ENCODE measurements at regions not wholly inside any gene's neighbourhood (a gene's known extent, or its start where the extent isn't known, plus 50 kb on each side); places are given as distances from the start of the nearest gene placed in this dataset.

- H3K36me3 Mint-ChIP-seq (ENCODE audit: low read depth), result no peaks in the 10 kb centered on the region
- peaks cover 87% of the 10 kb centered on the region for H3K27me3 ChIP-seq (ENCODE audit: control insufficient read depth, insufficient read depth, low read length, poor library complexity, severe bottlenecking)
- no peaks in the 10 kb centered on the region for H3K36me3 ChIP-seq (ENCODE audit: control insufficient read depth, insufficient read depth, low read length)
- peaks cover 7% of the 10 kb centered on the region for H3K9me3 ChIP-seq (ENCODE audit: control insufficient read depth, low read length)
- peaks cover 81% of the 10 kb centered on the region for H3K27me3 Mint-ChIP-seq (ENCODE audit: insufficient read depth)
- 14 to 16% methylated on average over 7 to 27 of the region's 28 CpGs for WGBS, 2 experiments (ENCODE audit: insufficient coverage in 1 of 2, insufficient read length in 1 of 2)
- H3K27ac Mint-ChIP-seq, result no peak overlapping the region
- peaks cover 16% of the 10 kb centered on the region for H3K9me3 Mint-ChIP-seq
- TF ChIP-seq CTCF (conservative IDR thresholded peaks at IDR 0.05), result peak; percentile 68
- H3K9ac ChIP-seq (ENCODE audit: extremely low read depth, low read length, poor library complexity, severe bottlenecking), result no peak overlapping the region
- H3K4me1 Mint-ChIP-seq, result peaks cover 12% of the 10 kb centered on the region
- peak; percentile 78 for DNase-seq
- no peaks in the 10 kb centered on the region for H3K4me1 ChIP-seq (ENCODE audit: control insufficient read depth, insufficient read depth, low read length)
- H3K27ac ChIP-seq (ENCODE audit: low read depth, low read length), result no peak overlapping the region
- no peak overlapping the region for H3K4me3 ChIP-seq (ENCODE audit: low read length)
- peak overlapping the region; percentile 55 for H3K4me3 Mint-ChIP-seq
Observed at GRCh38 chr1:147080671-147081394, 91.4 kb downstream of the PRKAB2 start.

- peaks cover 88% of the 10 kb centered on the region for H3K27me3 ChIP-seq (ENCODE audit: control insufficient read depth, insufficient read depth, low read length, poor library complexity, severe bottlenecking)
- H3K4me3 Mint-ChIP-seq, result peak overlapping the region; percentile 55
Observed at GRCh38 chr1:147080006-147080661, 92.1 kb downstream of the PRKAB2 start.

GRCh38 chr1:147079400-147080005 lies 92.8 kb downstream of the PRKAB2 start:
- no peaks in the 10 kb centered on the region for H3K4me1 ChIP-seq (ENCODE audit: control insufficient read depth, insufficient read depth, low read length)
- no peaks in the 10 kb centered on the region for H3K36me3 ChIP-seq (ENCODE audit: control insufficient read depth, insufficient read depth, low read length)
- Mint-ChIP-seq H3K4me3 (peak overlapping the region; percentile 55), H3K36me3 (ENCODE audit: low read depth) (no peaks in the 10 kb centered on the region), H3K9me3 (peaks cover 16% of the 10 kb centered on the region), H3K27me3 (ENCODE audit: insufficient read depth) (peaks cover 92% of the 10 kb centered on the region), H3K27ac (no peak overlapping the region), H3K4me1 (peaks cover 12% of the 10 kb centered on the region)
- no peak overlapping the region for H3K9ac ChIP-seq (ENCODE audit: extremely low read depth, low read length, poor library complexity, severe bottlenecking)
- no peak for DNase-seq
- peaks cover 7% of the 10 kb centered on the region for H3K9me3 ChIP-seq (ENCODE audit: control insufficient read depth, low read length)
- peaks cover 95% of the 10 kb centered on the region for H3K27me3 ChIP-seq (ENCODE audit: control insufficient read depth, insufficient read depth, low read length, poor library complexity, severe bottlenecking)
- peak overlapping the region; percentile 56 for H3K4me3 ChIP-seq (ENCODE audit: low read length)
- TF ChIP-seq CTCF (conservative IDR thresholded peaks at IDR 0.05), result peak; percentile 16
- WGBS, 2 experiments (ENCODE audit: insufficient coverage in 1 of 2, insufficient read length in 1 of 2), result 13 to 17% methylated on average over 29 to 45 of the region's 45 CpGs
- H3K27ac ChIP-seq (ENCODE audit: low read depth, low read length), result no peak overlapping the region

More at GRCh38 chr1:147080006-147080661, 92.1 kb downstream of the PRKAB2 start:
- Mint-ChIP-seq H3K27ac (no peak overlapping the region), H3K4me1 (peaks cover 12% of the 10 kb centered on the region), H3K27me3 (ENCODE audit: insufficient read depth) (peaks cover 88% of the 10 kb centered on the region), H3K9me3 (peaks cover 16% of the 10 kb centered on the region), H3K36me3 (ENCODE audit: low read depth) (no peaks in the 10 kb centered on the region)
- no peaks in the 10 kb centered on the region for H3K36me3 ChIP-seq (ENCODE audit: control insufficient read depth, insufficient read depth, low read length)
- WGBS, 2 experiments (ENCODE audit: insufficient coverage in 1 of 2, insufficient read length in 1 of 2), result 14 to 23% methylated on average over 13 to 35 of the region's 35 CpGs
- peaks cover 7% of the 10 kb centered on the region for H3K9me3 ChIP-seq (ENCODE audit: control insufficient read depth, low read length)
- no peak overlapping the region for H3K27ac ChIP-seq (ENCODE audit: low read depth, low read length)
- peak overlapping the region; percentile 12 for H3K4me3 ChIP-seq (ENCODE audit: low read length)
- DNase-seq, result no peak
- H3K4me1 ChIP-seq (ENCODE audit: control insufficient read depth, insufficient read depth, low read length), result no peaks in the 10 kb centered on the region
- H3K9ac ChIP-seq (ENCODE audit: extremely low read depth, low read length, poor library complexity, severe bottlenecking), result no peak overlapping the region
- TF ChIP-seq CTCF (conservative IDR thresholded peaks at IDR 0.05), result no peak

Data from endodermal cell (in vitro differentiated cells).